HCT116 (cell line): ENCODE measurements at regions not wholly inside any gene's neighbourhood (a gene's known extent, or its start where the extent isn't known, plus 50 kb on each side); places are given as distances from the start of the nearest gene placed in this dataset.

Source experiments
- ATAC-seq: fragments of 200-7000 bp; cut with Tn5 transposase; 2 replicates; pipeline ENCODE4 v1.9.1; 2020; ENCODE audit warnings: mild to moderate bottlenecking, moderate library complexity
- BruUV-seq: library from RNA; stranded (reverse); fragments of 400-500 nt; replicated peaks from 2 replicates; lab custom pipeline; 2021; lab: Mats Ljungman, UMichigan
- CTCF ChIA-PET: fragments of 300-600 bp; sonication (Branson Sonifier 250); formaldehyde crosslinking; loops from one replicate; lab custom pipeline; 2021; ENCODE audit warnings: antibody characterized with exemption; lab: Charles Lee
- POLR2A ChIA-PET: fragments of 300-600, 350-600 bp; sonication (Branson Sonifier 250); formaldehyde crosslinking; loops from one replicate; lab custom pipeline; 2021; ENCODE audit warnings: antibody characterized with exemption; lab: Charles Lee
- RAD21 ChIA-PET, 2 experiments: fragments of 300-600 bp; sonication (Branson Sonifier 250); formaldehyde crosslinking; loops; one replicate each; lab custom pipeline; 2023; ENCODE audit warnings: low total read pairs in 2 of 2; ENCODE audit not compliant: uncharacterized antibody in 2 of 2, unreplicated experiment in 2 of 2, low non-redundant PET in 1 of 2; lab: Charles Lee
- DNase-seq: peaks from one replicate; pipeline ENCODE4 v3.0.0-alpha.2; 2010; ENCODE audit warnings: low read depth, low spot score
- H2AFZ ChIP-seq: fragments of 200-600 bp; shearing (Covaris generic), sonication (generic); 2 replicates; pipeline ENCODE4 v1.6.1; 2017; ENCODE audit warnings: low read depth, mixed run types, mixed read lengths, antibody characterized with exemption, low read length; ENCODE audit not compliant: poor library complexity, severe bottlenecking
- H3K27ac ChIP-seq: 2 replicates; pipeline ENCODE4 v1.5.1; 2012; ENCODE audit warnings: low read depth, low read length
- H3K27me3 ChIP-seq: fragments of 200-600 bp; sonication (generic); 2 replicates; pipeline ENCODE4 v1.6.1; 2016; ENCODE audit warnings: mixed run types, low read length, mixed read lengths; ENCODE audit not compliant: insufficient read depth
- H3K36me3 ChIP-seq, 2 experiments: fragments of 200-500 bp in 1 of 2; fragments of 200-600 bp in 1 of 2; sonication (Bioruptor generic) in 1 of 2; sonication (generic) in 1 of 2; 2 replicates each; pipeline versions ENCODE4 v1.5.1 to v1.6.1; 2014 to 2016; ENCODE audit warnings: low read length in 2 of 2, inconsistent platforms in 1 of 2, mixed read lengths in 1 of 2, mixed run types in 1 of 2; ENCODE audit not compliant: insufficient read depth in 2 of 2, control insufficient read depth in 1 of 2
- H3K4me1 ChIP-seq, 2 experiments: fragments of 200-600 bp in 1 of 2; sonication (generic) in 1 of 2; 2 replicates each; pipeline versions ENCODE4 v1.5.1 to v1.6.1; 2012 to 2017; ENCODE audit warnings: low read length in 2 of 2, inconsistent platforms in 1 of 2, mild to moderate bottlenecking in 1 of 2, mixed read lengths in 1 of 2, mixed run types in 1 of 2, moderate library complexity in 1 of 2; ENCODE audit not compliant: insufficient read depth in 2 of 2, control insufficient read depth in 1 of 2
- H3K4me2 ChIP-seq: fragments of 200-600 bp; sonication (generic); 2 replicates; pipeline ENCODE4 v1.6.1; 2017; ENCODE audit warnings: mixed run types, low read length, mixed read lengths
- H3K4me3 ChIP-seq, 2 experiments: fragments of 200-600 bp in 1 of 2; sonication (generic) in 1 of 2; replicated peaks in 1 of 2; 2 replicates each; pipeline ENCODE4 v1.5.1; 2011 to 2016; ENCODE audit warnings: low read length in 2 of 2, control low read depth in 1 of 2, low read depth in 1 of 2, mild to moderate bottlenecking in 1 of 2, mixed read lengths in 1 of 2, mixed run types in 1 of 2
- H3K79me2 ChIP-seq: fragments of 200-600 bp; sonication (generic); 2 replicates; pipeline ENCODE4 v1.6.1; 2017; ENCODE audit warnings: mild to moderate bottlenecking, mixed run types, low read length, moderate library complexity, mixed read lengths; ENCODE audit not compliant: insufficient read depth
- H3K9ac ChIP-seq: fragments of 200-600 bp; sonication (generic); 2 replicates; pipeline ENCODE4 v1.6.1; 2016; ENCODE audit warnings: low read length, mixed read lengths
- H3K9me2 ChIP-seq: fragments of 200-600 bp; sonication (generic), shearing (Covaris generic); 2 replicates; pipeline ENCODE4 v1.6.1; 2017; ENCODE audit warnings: mixed run types, mild to moderate bottlenecking, moderate library complexity; ENCODE audit not compliant: insufficient read depth
- H3K9me3 ChIP-seq, 2 experiments: fragments of 200-500 bp in 1 of 2; fragments of 200-600 bp in 1 of 2; sonication (Bioruptor generic) in 1 of 2; sonication (generic) in 1 of 2; 2 replicates each; pipeline ENCODE4 v1.6.1; 2014 to 2017; ENCODE audit warnings: low read length in 2 of 2, mixed read lengths in 2 of 2, inconsistent platforms in 1 of 2, low read depth in 1 of 2, mild to moderate bottlenecking in 1 of 2, mixed run types in 1 of 2, moderate library complexity in 1 of 2; ENCODE audit not compliant: control insufficient read depth in 1 of 2, insufficient read depth in 1 of 2
- H4K20me1 ChIP-seq: fragments of 200-600 bp; sonication (generic), shearing (Covaris generic); 2 replicates; pipeline ENCODE4 v1.6.1; 2017; ENCODE audit warnings: mixed run types, mild to moderate bottlenecking, moderate library complexity; ENCODE audit not compliant: insufficient read depth
- CBX3 ChIP-seq: IDR thresholded peaks from 2 replicates; pipeline ENCODE4 v1.6.1; 2012; ENCODE audit warnings: low read depth
- ELF1 ChIP-seq: IDR thresholded peaks from 2 replicates; pipeline ENCODE4 v1.6.1; 2012; ENCODE audit warnings: low read depth, borderline replicate concordance
- FOSL1 ChIP-seq: IDR thresholded peaks from 2 replicates; pipeline ENCODE4 v1.6.1; 2012; ENCODE audit warnings: low read depth
- POLR2AphosphoS5 ChIP-seq: IDR thresholded peaks from 2 replicates; pipeline ENCODE4 v1.6.1; 2011; ENCODE audit warnings: mild to moderate bottlenecking, low read depth, low read length, moderate library complexity
- RAD21 ChIP-seq: IDR thresholded peaks from 2 replicates; pipeline ENCODE4 v1.6.1; 2012; ENCODE audit warnings: low read depth, mild to moderate bottlenecking
- SIN3A ChIP-seq: IDR thresholded peaks from 2 replicates; pipeline ENCODE4 v1.6.1; 2012; ENCODE audit warnings: low read depth
- SRF ChIP-seq: IDR thresholded peaks from 2 replicates; pipeline ENCODE4 v1.6.1; 2012; ENCODE audit warnings: low read depth
- TCF7L2 ChIP-seq: IDR thresholded peaks from 2 replicates; pipeline ENCODE4 v1.7.0; 2011; ENCODE audit warnings: borderline replicate concordance, inconsistent platforms; ENCODE audit not compliant: insufficient read depth, insufficient read length; ENCODE audit errors: extremely low read depth
- YY1 ChIP-seq: IDR thresholded peaks from 2 replicates; pipeline ENCODE4 v1.6.1; 2011; ENCODE audit warnings: low read length, low read depth, moderate library complexity, mild to moderate bottlenecking; ENCODE audit not compliant: insufficient replicate concordance; ENCODE audit errors: extremely low read depth
- ZNF274 ChIP-seq: fragments of 200-500 bp; sonication (Bioruptor generic); IDR thresholded peaks from 2 replicates; pipeline ENCODE4 v1.6.1; 2014; ENCODE audit warnings: mild to moderate bottlenecking, low read depth, low read length, inconsistent platforms
- intact Hi-C: fragments of 100-400 bp; cut with micrococcal nuclease; formaldehyde crosslinking; loops from 2 replicates; pipeline ENCODE4 v1.10.0; 2022
- TF ChIP-seq, protein P1 (sequence below): IDR thresholded peaks from 2 replicates; pipeline ENCODE4 v1.6.1; 2012; ENCODE audit warnings: low read depth
- TF ChIP-seq, protein P2 (sequence below): IDR thresholded peaks from 2 replicates; pipeline ENCODE4 v1.6.1; 2012
- TF ChIP-seq, protein P3 (sequence below): IDR thresholded peaks from 2 replicates; pipeline ENCODE4 v1.6.1; 2011; ENCODE audit warnings: mild to moderate bottlenecking, low read length, moderate library complexity; ENCODE audit not compliant: insufficient replicate concordance; ENCODE audit errors: extremely low read depth

DNA sequence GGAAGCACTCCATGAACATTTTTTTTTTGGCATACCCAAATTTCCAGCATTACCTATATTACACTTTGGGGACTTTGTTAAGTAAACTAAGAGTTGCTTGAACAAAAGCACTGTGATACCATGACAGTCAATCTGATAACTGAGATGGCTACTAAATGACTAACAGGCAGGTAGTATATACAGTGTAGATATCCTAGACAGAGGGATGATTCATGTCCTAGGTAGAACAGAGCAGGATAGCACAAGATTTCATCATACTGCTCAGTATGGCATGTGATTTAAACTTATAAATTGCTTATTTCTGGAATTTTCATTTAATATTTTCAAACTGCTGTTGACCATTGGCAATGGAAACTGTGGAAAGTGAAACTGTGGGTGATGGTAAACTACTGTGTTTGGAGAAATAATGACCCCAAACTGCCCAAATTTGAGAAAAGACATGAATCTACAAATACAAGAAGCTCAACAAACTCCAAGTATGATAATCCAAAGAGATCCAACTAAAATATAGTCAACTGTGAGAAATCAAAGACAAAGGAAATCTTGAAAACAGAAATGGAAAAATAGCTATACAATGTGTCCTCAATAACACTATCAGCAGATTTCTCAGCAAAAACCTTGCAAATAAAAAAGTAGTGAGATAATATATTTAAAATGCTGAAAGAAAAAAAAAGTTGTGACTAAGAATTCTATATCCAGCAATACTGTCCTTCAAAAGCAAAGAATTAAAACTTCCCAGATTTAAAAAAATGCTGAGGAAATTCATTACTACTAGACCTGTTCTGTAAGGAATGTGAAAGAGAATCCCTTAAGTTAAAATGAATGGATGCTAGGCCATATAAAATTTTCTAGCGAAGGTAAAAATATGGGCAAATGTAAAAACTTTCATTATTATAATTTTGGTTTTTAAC, 410.4 kb downstream of the DUSP10 start (continued):
- TF ChIP-seq, protein P1, sequence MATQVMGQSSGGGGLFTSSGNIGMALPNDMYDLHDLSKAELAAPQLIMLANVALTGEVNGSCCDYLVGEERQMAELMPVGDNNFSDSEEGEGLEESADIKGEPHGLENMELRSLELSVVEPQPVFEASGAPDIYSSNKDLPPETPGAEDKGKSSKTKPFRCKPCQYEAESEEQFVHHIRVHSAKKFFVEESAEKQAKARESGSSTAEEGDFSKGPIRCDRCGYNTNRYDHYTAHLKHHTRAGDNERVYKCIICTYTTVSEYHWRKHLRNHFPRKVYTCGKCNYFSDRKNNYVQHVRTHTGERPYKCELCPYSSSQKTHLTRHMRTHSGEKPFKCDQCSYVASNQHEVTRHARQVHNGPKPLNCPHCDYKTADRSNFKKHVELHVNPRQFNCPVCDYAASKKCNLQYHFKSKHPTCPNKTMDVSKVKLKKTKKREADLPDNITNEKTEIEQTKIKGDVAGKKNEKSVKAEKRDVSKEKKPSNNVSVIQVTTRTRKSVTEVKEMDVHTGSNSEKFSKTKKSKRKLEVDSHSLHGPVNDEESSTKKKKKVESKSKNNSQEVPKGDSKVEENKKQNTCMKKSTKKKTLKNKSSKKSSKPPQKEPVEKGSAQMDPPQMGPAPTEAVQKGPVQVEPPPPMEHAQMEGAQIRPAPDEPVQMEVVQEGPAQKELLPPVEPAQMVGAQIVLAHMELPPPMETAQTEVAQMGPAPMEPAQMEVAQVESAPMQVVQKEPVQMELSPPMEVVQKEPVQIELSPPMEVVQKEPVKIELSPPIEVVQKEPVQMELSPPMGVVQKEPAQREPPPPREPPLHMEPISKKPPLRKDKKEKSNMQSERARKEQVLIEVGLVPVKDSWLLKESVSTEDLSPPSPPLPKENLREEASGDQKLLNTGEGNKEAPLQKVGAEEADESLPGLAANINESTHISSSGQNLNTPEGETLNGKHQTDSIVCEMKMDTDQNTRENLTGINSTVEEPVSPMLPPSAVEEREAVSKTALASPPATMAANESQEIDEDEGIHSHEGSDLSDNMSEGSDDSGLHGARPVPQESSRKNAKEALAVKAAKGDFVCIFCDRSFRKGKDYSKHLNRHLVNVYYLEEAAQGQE, result no peak
- TF ChIP-seq, protein P2, sequence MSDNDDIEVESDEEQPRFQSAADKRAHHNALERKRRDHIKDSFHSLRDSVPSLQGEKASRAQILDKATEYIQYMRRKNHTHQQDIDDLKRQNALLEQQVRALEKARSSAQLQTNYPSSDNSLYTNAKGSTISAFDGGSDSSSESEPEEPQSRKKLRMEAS, result no peak
- TF ChIP-seq SRF (no peak), CBX3 (no peak), FOSL1 (no peak), SIN3A (no peak), YY1 (no peak), ZNF274 (no peak), POLR2AphosphoS5 (no peak), RAD21 (no peak)

DNA sequence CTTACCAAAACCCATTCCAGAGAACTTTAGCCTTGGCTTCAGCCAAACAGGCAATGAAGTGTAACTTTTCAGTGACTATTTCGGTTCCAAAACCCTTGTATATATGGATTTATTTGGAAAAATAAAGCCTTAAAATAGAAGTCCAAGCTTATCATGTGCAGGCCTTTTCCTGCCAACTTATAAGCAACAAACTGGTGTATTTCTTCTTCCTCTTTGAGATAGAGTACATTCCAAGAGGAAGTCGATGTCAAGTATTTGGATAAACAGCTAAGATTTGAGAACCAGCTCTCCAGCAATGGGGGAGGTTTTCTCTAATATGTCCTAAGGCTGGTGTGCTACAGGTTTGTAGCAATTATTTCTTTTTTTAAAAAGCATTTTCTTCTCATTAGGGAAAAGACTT, 407.8 kb downstream of the DUSP10 start:
- CTCF ChIA-PET, result no interaction called here
- TF ChIP-seq CBX3 (no peak), POLR2AphosphoS5 (no peak), ELF1 (no peak), TCF7L2 (no peak), YY1 (no peak)
- TF ChIP-seq, protein P2, result no peak
- TF ChIP-seq, protein P3, sequence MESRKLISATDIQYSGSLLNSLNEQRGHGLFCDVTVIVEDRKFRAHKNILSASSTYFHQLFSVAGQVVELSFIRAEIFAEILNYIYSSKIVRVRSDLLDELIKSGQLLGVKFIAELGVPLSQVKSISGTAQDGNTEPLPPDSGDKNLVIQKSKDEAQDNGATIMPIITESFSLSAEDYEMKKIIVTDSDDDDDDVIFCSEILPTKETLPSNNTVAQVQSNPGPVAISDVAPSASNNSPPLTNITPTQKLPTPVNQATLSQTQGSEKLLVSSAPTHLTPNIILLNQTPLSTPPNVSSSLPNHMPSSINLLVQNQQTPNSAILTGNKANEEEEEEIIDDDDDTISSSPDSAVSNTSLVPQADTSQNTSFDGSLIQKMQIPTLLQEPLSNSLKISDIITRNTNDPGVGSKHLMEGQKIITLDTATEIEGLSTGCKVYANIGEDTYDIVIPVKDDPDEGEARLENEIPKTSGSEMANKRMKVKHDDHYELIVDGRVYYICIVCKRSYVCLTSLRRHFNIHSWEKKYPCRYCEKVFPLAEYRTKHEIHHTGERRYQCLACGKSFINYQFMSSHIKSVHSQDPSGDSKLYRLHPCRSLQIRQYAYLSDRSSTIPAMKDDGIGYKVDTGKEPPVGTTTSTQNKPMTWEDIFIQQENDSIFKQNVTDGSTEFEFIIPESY, result no peak

More for the DNA sequence above, 407.8 kb downstream of the DUSP10 start:
- intact Hi-C loops, result no loop called here
- ATAC-seq (no peak), DNase-seq (no peak)
- Histone ChIP-seq H3K4me2 (no peak overlapping the region), H3K4me3 (no peak overlapping the region), H3K9me3 (no peaks in the 10 kb centered on the region), H3K79me2 (no peaks in the 10 kb centered on the region), H3K27me3 (no peaks in the 10 kb centered on the region), H4K20me1 (no peaks in the 10 kb centered on the region), H3K9ac (no peak overlapping the region), H2AFZ (no peak overlapping the region), H3K4me1 (peaks cover 5 to 15% of the 10 kb centered on the region in 2 experiments; a peak in 3 of 4 replicates), H3K27ac (no peak overlapping the region), H3K9me2 (no peaks in the 10 kb centered on the region; the same call in 1 of the 2 replicates), H3K36me3 (no peaks in the 10 kb centered on the region)
- RAD21 ChIA-PET, result no interaction called here
- POLR2A ChIA-PET, result no interaction called here
- BruUV-seq, result no TSS peak
